GM12891 (cell line): ENCODE measurements at regions not wholly inside any gene's neighbourhood (a gene's known extent, or its start where the extent isn't known, plus 50 kb on each side); places are given as distances from the start of the nearest gene placed in this dataset.
"Not testable (repeated sequence)": the region's sequence is repeated elsewhere in the genome, so short reads cannot be mapped to it uniquely, and the experiment has no call there.

ENCODE experiments used
- POLR2A ChIP-seq: IDR thresholded peaks from 2 replicates; pipeline ENCODE4 v1.6.1; 2011; ENCODE audit warnings: low read depth, low read length, control low read depth
- POLR2AphosphoS5 ChIP-seq: IDR thresholded peaks from 2 replicates; pipeline ENCODE4 v1.6.1; 2011; ENCODE audit warnings: low read depth, low read length, control low read depth
- POU2F2 ChIP-seq: IDR thresholded peaks from 2 replicates; pipeline ENCODE4 v1.6.1; 2011; ENCODE audit warnings: low read depth, mild to moderate bottlenecking, control low read depth, low read length, moderate library complexity

DNA sequence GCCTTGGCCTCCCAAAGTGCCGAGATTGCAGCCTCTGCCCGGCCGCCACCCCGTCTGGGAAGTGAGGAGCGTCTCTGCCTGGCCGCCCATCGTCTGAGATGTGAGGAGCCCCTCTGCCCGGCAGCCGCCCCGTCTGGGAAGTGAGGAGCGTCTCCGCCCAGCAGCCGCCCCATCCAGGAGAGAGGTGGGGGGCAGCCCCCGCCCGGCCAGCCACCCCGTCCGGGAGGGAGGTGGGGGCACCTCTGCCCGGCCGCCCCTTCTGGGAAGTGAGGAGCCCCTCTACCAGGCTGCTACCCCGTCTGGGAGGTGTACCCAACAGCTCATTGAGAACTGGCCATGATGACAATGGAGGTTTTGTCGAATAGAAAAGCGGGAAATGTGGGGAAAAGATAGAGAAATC lies 1530.9 kb downstream of the REEP3 start:
- TF ChIP-seq POLR2AphosphoS5, POLR2A, POU2F2: not testable (repeated sequence)
